ENCODE measurements at regions not wholly inside any gene's neighbourhood (a gene's known extent, or its start where the extent isn't known, plus 50 kb on each side); places are given as distances from the start of the nearest gene placed in this dataset.

DNA sequence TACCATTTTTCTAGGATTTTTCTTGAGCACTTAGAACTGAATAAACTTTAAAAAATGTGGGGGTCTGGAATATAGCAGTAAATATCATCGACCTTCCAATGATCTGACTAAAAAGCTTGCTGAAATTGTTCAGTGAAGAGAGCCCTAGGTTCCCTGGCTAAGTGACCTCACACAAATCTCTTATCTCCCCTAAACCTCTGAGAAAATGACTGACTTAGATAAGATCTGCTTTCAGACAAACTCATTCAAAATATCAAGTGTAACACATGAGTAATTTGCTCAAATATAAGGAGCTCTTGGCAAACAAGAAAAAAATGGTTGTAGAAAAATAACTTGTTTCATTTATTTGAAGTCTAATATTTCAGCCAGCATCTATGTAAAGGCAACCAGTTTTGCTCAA lies 441.7 kb upstream of the SLIT2 start:
- no peak for ATAC-seq
- no peak overlapping the region for H3K4me3 Mint-ChIP-seq
- H3K36me3 Mint-ChIP-seq (ENCODE audit: low read depth), result no peaks in the 10 kb centered on the region
- H3K27me3 Mint-ChIP-seq, result no peaks in the 10 kb centered on the region
- H3K4me1 Mint-ChIP-seq, result no peaks in the 10 kb centered on the region
- no peak overlapping the region for H3K27ac Mint-ChIP-seq
- no peaks in the 10 kb centered on the region for H3K9me3 Mint-ChIP-seq
- DNase-seq, result no peak

DNA sequence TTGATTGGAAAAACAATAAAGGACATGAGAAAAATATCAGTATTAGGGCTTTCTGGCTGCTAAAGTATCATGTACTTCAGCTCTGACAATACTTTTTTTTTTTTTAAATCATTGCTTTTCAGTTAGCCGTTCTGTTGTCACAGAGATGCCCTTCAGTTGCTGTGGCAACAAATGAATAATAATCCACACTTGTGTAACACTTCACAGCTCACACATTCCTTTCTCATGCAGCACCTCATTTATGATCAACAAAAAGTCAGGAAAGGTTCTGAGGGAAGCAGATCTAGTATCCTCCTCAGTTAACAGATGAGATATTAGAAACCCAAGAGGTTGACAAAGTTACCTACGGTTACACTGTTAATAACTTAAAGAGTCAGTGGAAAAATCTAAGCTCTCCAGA lies 444.2 kb upstream of the SLIT2 start:
- Mint-ChIP-seq H3K27ac (no peak overlapping the region), H3K4me1 (no peaks in the 10 kb centered on the region), H3K27me3 (no peaks in the 10 kb centered on the region), H3K4me3 (no peak overlapping the region), H3K36me3 (ENCODE audit: low read depth) (no peaks in the 10 kb centered on the region), H3K9me3 (no peaks in the 10 kb centered on the region)
- no peak for DNase-seq
- ATAC-seq, result no peak

DNA sequence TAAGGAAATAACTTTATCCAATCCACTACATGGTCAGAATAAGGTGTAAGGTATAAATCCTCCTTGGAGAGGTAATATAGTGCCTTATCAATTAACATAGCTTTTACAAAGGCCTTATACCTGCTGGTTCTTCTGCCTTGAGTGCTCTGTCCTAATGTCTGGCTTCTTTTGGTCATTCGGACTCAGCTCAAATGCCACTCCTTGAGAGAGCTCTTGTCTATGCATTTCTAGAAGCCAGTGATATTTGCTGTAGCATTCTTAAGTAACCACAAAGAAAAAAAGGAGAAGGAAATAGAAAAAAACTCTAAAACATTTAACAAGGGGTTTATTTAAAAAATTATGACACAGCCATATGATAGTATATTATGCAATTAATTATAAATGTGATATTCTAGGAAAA lies 444.8 kb upstream of the SLIT2 start:
- Mint-ChIP-seq H3K9me3 (no peaks in the 10 kb centered on the region), H3K36me3 (ENCODE audit: low read depth) (no peaks in the 10 kb centered on the region), H3K4me1 (no peaks in the 10 kb centered on the region), H3K4me3 (no peak overlapping the region), H3K27ac (no peak overlapping the region), H3K27me3 (no peaks in the 10 kb centered on the region)
- ATAC-seq (no peak), DNase-seq (no peak)

DNA sequence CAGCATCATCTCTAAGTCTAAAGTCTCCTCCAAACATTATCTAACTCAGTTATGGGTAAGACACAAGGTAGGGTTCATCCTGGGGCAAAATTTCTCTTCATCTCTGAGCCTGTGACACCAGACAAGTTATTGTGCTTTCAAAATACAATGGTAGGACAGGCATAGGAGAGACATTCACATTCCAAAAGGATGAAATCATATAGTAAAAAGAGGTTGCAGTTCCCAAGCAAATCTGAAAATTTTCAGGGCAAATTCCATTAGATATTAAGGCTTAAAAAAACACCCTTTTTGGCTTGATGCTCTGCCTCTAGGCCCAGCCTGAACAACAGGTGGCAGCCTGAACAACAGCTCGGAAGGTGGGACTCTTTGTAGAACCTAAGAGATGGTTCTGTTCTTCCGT lies 448.3 kb upstream of the SLIT2 start:
- Mint-ChIP-seq H3K9me3 (no peaks in the 10 kb centered on the region), H3K36me3 (ENCODE audit: low read depth) (no peaks in the 10 kb centered on the region), H3K27ac (no peak overlapping the region), H3K27me3 (no peaks in the 10 kb centered on the region), H3K4me3 (no peak overlapping the region), H3K4me1 (no peaks in the 10 kb centered on the region)
- DNase-seq (no peak), ATAC-seq (no peak)

DNA sequence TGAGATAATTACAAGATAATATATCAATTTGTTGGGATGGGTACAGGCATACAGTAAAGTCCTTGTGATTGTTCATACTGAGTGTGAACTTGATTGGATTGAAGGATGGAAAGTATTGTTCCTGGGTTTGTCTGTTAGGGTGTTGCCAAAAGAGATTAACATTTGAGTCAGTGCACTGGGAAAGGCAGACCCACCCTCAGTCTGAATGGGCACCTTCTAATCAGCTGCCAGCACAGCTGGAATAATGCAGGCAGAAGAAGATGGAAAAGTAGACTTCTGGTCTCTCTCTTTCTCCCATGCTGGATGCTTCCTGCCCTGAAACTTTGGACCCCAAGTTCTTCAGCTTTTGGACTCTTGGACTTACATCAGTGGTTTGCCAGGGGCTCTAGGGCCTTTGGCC lies 457.9 kb upstream of the SLIT2 start:
- H3K4me3 Mint-ChIP-seq, result no peak overlapping the region
- no peaks in the 10 kb centered on the region for H3K36me3 Mint-ChIP-seq (ENCODE audit: low read depth)
- no peak for ATAC-seq
- no peaks in the 10 kb centered on the region for H3K27me3 Mint-ChIP-seq
- no peaks in the 10 kb centered on the region for H3K4me1 Mint-ChIP-seq
- H3K9me3 Mint-ChIP-seq, result peaks cover 27% of the 10 kb centered on the region
- DNase-seq, result no peak
- H3K27ac Mint-ChIP-seq, result no peak overlapping the region

DNA sequence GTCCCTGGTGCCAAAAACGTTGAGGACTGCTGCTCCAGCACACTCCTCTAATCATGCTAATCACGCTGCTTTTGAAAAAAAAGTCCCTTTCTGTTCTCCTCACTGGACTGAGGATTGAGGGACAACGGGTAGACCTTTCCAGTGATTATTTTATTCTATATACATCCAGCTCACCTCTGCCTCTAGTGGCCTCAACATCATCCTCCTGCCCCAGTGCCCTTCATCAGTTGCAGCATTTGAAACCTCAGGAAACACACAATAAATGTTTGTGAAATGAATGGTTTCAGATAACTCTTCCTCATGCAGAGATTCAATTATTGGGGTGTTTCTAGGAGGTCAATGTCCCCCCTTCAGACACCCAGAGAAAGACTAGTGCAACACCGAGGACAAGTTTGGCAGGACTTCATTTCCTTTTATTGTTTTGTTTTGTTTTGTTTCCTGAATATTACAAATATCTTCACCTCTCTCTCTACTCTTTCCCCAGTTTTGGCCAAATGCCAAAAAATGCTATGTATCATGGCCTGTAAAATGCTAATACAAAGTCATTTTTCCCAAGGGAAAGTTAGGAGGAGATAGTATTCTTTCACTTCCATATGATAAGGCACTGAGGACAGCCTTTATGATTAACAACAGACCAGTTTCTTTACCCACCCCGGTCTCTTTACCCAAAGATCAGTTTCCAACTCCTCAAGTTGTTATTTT lies 460.1 kb upstream of the SLIT2 start:
- no peak for ATAC-seq
- Mint-ChIP-seq H3K4me1 (no peaks in the 10 kb centered on the region), H3K36me3 (ENCODE audit: low read depth) (no peaks in the 10 kb centered on the region), H3K27ac (no peak overlapping the region), H3K4me3 (no peak overlapping the region), H3K9me3 (peaks cover 11% of the 10 kb centered on the region), H3K27me3 (no peaks in the 10 kb centered on the region)
- DNase-seq, result no peak

DNA sequence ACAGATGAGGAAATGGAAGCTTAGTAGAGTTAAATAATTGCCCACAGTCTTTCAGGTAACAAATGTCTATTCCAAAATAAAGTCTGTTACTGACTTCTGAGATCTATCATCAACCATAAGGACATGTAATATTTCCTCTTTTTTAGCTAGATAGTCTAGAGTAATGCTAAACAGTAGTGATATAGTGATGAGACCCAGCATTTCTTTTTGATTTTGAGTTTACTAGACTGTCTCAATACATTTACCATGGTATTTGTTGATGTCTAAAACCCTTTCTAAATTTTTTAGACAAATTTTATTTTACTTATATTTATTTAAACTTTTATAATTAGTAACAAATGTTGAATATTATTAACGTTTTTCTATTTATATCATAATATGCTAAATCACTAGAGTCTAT lies 465.1 kb upstream of the SLIT2 start:
- Mint-ChIP-seq H3K9me3 (peaks cover 31% of the 10 kb centered on the region), H3K4me3 (no peak overlapping the region), H3K4me1 (no peaks in the 10 kb centered on the region), H3K36me3 (ENCODE audit: low read depth) (no peaks in the 10 kb centered on the region), H3K27ac (no peak overlapping the region), H3K27me3 (no peaks in the 10 kb centered on the region)
- ATAC-seq (no peak), DNase-seq (no peak)

DNA sequence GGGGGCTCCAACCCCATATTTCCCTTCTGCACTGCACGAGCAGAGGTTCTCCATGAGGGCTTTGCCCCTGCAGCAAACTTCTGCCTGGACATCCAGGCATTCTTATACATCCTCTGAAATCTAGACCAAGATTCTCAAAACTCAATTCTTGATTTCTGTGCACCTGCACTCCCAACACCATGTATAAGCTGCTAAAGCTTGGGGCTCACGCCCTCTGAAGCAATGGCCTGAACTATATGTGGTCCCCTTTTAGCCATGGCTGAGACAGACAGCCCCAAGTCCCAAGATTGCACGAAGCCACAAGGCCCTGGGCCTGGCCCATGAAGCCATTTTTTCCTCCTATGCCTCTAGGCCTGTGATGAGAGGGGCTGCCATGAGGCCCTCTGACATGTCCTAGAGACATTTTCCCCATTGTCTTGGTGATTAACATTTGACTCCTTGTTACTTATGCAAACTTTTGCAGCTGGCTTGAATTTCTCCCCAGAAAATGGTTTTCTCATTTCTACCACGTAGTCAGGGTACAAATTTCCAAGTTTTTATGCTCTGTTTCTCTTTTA lies 468.0 kb upstream of the SLIT2 start:
- H3K36me3 Mint-ChIP-seq (ENCODE audit: low read depth), result no peaks in the 10 kb centered on the region
- H3K27me3 Mint-ChIP-seq, result no peaks in the 10 kb centered on the region
- H3K9me3 Mint-ChIP-seq, result peaks cover 35% of the 10 kb centered on the region
- no peak for ATAC-seq
- DNase-seq, result no peak
- H3K27ac Mint-ChIP-seq, result no peak overlapping the region
- H3K4me3 Mint-ChIP-seq, result no peak overlapping the region
- no peaks in the 10 kb centered on the region for H3K4me1 Mint-ChIP-seq

DNA sequence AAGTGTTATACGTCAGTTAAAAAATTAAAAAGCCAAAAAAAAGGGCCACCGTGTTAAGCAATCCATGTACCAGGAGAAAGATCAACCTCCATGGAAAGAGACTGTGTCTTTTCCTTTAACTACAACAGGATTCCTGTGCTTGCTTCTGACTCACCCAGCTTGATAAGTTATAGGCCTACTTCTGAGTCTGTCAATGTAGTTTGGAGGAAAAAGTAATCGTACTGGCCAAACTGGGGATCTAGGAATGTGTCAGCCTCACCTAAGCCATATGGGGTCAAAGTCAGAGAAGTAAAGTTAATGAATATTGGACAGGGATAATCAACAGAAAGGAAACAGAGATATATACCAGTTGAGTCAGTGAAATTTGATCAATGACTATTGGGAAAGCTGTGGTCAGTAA lies 470.8 kb upstream of the SLIT2 start:
- H3K36me3 Mint-ChIP-seq (ENCODE audit: low read depth), result no peaks in the 10 kb centered on the region
- DNase-seq (no peak), ATAC-seq (no peak)
- H3K27ac Mint-ChIP-seq, result no peak overlapping the region
- no peaks in the 10 kb centered on the region for H3K4me1 Mint-ChIP-seq
- peaks cover 41% of the 10 kb centered on the region for H3K9me3 Mint-ChIP-seq
- H3K4me3 Mint-ChIP-seq, result no peak overlapping the region
- H3K27me3 Mint-ChIP-seq, result no peaks in the 10 kb centered on the region

DNA sequence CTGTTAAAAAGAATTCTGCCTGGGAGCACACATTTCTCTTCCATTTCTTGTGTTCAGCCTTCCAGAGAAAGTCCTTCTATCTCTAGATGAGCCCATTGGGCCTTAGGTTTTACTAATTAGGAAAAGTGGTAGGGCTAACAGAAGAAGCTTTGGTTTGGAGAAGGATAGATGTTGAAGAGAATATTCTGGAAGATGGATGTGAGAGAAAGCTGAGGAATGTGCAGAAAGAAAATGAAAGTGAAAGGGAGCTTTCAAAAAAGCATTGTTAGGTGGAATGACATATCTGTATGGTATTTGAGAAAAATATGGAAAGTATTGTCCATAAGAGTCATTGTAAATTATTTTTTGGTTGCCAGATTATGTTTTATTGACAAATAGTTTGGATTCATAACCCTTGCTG lies 474.8 kb upstream of the SLIT2 start:
- H3K27me3 Mint-ChIP-seq, result no peaks in the 10 kb centered on the region
- no peak overlapping the region for H3K4me3 Mint-ChIP-seq
- H3K36me3 Mint-ChIP-seq (ENCODE audit: low read depth), result no peaks in the 10 kb centered on the region
- ATAC-seq (no peak), DNase-seq (no peak)
- H3K27ac Mint-ChIP-seq, result no peak overlapping the region
- H3K9me3 Mint-ChIP-seq, result peaks cover 21% of the 10 kb centered on the region
- no peaks in the 10 kb centered on the region for H3K4me1 Mint-ChIP-seq

DNA sequence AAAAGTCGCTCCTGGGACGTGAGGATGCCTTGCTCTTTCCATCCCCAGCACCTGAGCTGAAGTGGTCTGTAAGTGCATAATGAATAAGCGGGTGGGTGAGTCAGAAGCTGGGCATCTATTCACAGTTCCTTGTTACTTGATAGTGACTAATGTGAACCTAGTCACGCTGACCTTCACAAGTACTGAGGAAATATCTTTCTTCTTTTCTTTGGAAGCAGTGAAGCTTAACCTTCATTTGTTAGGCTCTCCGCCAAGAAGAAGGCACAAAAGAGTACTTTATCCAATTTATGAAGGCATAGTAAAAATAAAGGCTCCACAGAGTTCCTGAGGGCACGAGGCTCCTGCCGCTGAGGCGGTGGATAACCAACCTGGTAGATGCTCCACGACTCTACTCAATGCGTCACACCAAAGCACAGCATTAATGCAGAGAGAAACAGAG lies 475.7 kb upstream of the SLIT2 start:
- no peaks in the 10 kb centered on the region for H3K27me3 Mint-ChIP-seq
- no peak overlapping the region for H3K27ac Mint-ChIP-seq
- no peak for ATAC-seq
- H3K4me1 Mint-ChIP-seq, result no peaks in the 10 kb centered on the region
- no peak for DNase-seq
- H3K4me3 Mint-ChIP-seq, result no peak overlapping the region
- peaks cover 18% of the 10 kb centered on the region for H3K9me3 Mint-ChIP-seq
- H3K36me3 Mint-ChIP-seq (ENCODE audit: low read depth), result no peaks in the 10 kb centered on the region

DNA sequence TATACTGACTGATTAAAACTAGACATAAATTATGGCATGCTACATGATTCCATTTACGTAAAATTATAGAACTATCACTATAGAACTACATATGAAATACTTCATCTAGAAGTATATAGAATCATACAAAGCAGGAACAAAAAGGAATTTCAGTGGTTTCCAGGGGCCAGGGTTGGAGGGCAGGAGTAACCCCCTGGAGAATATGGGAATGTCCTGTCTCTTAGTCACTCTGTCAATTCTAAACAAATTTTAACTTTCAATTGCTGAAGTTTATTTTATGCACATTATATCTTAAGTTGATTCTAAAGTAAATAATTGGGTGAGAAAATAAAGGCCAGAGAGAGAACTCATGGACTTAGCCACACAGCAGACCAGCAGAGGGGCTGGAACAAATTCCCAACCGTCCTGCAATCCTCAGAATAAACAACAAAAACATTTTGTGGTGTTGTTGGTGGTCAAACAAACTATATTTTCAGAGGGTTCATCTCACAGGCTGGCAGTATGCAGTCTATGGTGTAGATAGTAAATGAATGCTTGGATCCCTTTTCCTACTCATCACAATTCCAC lies 476.9 kb upstream of the SLIT2 start:
- Mint-ChIP-seq H3K9me3 (peaks cover 14% of the 10 kb centered on the region), H3K27ac (no peak overlapping the region), H3K27me3 (no peaks in the 10 kb centered on the region), H3K4me3 (no peak overlapping the region), H3K4me1 (no peaks in the 10 kb centered on the region), H3K36me3 (ENCODE audit: low read depth) (no peaks in the 10 kb centered on the region)
- ATAC-seq (no peak), DNase-seq (no peak)

DNA sequence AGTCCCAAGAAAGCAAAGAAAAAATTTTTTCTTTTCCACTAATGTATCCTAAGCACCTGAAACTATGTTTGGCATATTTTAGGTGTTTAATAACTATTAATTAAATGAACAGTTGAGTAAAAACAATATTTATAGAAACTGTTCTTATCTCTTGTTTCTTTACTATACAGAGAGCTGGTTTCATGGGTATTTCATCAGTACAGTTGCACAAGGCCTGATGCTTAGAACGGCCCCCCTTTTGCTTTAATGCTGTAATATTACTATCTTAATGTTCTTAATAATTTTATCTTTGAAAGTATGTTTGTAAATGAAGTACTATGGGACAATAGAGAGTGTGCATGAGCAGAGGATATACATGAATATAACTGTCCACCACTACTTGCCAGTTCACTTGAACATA lies 479.1 kb upstream of the SLIT2 start:
- no peaks in the 10 kb centered on the region for H3K27me3 Mint-ChIP-seq
- no peak overlapping the region for H3K27ac Mint-ChIP-seq
- peaks cover 22% of the 10 kb centered on the region for H3K9me3 Mint-ChIP-seq
- no peak overlapping the region for H3K4me3 Mint-ChIP-seq
- DNase-seq (no peak), ATAC-seq (no peak)
- no peaks in the 10 kb centered on the region for H3K4me1 Mint-ChIP-seq
- H3K36me3 Mint-ChIP-seq (ENCODE audit: low read depth), result no peaks in the 10 kb centered on the region

DNA sequence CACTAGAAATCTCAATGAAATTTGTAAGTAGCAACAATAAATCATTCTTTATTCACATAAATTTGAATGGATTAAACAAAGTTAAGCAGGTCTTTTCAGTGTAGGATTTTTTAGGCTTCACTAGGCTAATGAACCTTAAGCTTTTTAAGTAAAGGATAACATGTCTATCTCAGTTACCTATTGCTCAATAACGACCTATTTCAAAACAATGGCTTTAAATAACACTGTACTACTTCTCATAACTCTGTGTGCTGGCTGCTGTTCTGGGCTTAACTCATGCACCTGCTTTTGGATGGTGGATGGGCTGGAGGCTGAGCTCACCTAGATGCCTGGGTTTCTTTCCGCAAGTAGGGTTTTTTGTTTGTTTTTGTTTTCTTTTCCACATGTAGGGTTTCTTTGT lies 495.0 kb upstream of the SLIT2 start:
- ATAC-seq (no peak), DNase-seq (no peak)
- Mint-ChIP-seq H3K4me3 (no peak overlapping the region), H3K36me3 (ENCODE audit: low read depth) (no peaks in the 10 kb centered on the region), H3K4me1 (no peaks in the 10 kb centered on the region), H3K9me3 (peaks cover 13% of the 10 kb centered on the region), H3K27ac (no peak overlapping the region), H3K27me3 (no peaks in the 10 kb centered on the region)

DNA sequence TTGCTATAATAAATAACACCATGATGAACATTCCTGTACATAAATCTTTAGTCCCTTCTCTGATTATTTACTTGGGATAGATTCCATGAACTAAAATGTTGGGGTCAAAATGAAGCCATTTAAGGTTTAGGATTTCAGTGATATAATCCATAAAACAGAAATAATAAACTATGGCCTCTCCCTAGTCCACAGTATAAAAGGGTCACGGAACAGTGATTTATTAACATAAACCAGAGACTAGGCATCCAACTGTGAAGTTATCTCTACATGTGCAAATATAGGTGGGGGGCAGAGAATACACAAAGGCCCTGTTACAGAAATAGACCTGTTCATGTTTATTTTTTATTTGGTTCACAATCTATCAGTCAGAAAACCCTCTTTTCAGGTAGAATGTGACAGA lies 499.1 kb upstream of the SLIT2 start:
- no peak overlapping the region for H3K4me3 Mint-ChIP-seq

More for the DNA sequence above, 499.1 kb upstream of the SLIT2 start:
- Mint-ChIP-seq H3K27ac (no peak overlapping the region), H3K36me3 (ENCODE audit: low read depth) (no peaks in the 10 kb centered on the region), H3K4me1 (no peaks in the 10 kb centered on the region), H3K27me3 (no peaks in the 10 kb centered on the region), H3K9me3 (peaks cover 8% of the 10 kb centered on the region)
- ATAC-seq (no peak), DNase-seq (no peak)

Measured in activated naive CD8-positive, alpha-beta T cell treated with anti-CD3 and anti-CD28 coated beads, Interleukin-2, amount 50 U/mL, for 24 hours (primary cell).